ENCODE measurements at regions not wholly inside any gene's neighbourhood (a gene's known extent, or its start where the extent isn't known, plus 50 kb on each side); places are given as distances from the start of the nearest gene placed in this dataset.

GRCh38 chr4:96317891-96318290, 478.0 kb downstream of the PDHA2 start:
- TF ChIP-seq RCOR1 (IDR thresholded peaks at IDR 0.05; ENCODE audit: insufficient replicate concordance, low read length) (no peak), CTCF (conservative IDR thresholded peaks at IDR 0.05; ENCODE audit: low read depth, low read length) (no peak), RAD21 (IDR thresholded peaks at IDR 0.05; ENCODE audit: low read length) (no peak), MXI1 (IDR thresholded peaks at IDR 0.05; ENCODE audit: borderline replicate concordance, low read depth, low read length) (no peak)
